ENCODE measurements at regions not wholly inside any gene's neighbourhood (a gene's known extent, or its start where the extent isn't known, plus 50 kb on each side); places are given as distances from the start of the nearest gene placed in this dataset.

- ATAC-seq (ENCODE audit: low read depth) (no peak), DNase-seq (no peak)
- ChIA-PET CTCF (no interaction called here), POLR2A (no interaction called here)
- Mint-ChIP-seq H3K4me3 (no peak overlapping the region), H3K27me3 (peaks cover 6% of the 10 kb centered on the region), H3K4me1 (no peaks in the 10 kb centered on the region), H3K36me3 (ENCODE audit: low read depth) (no peaks in the 10 kb centered on the region), H3K9me3 (no peaks in the 10 kb centered on the region), H3K27ac (no peak overlapping the region)
- intact Hi-C loops (cut with micrococcal nuclease) = no loop called here
- TF ChIP-seq CTCF (IDR thresholded peaks at IDR 0.05) = no peak
Measured at GRCh38 chr6:142617158-142617557, 315.4 kb downstream of the ADGRG6 start.

GRCh38 chr6:142621822-142622221 is 320.0 kb downstream of the ADGRG6 start:
- Mint-ChIP-seq H3K27me3 (peaks cover 3% of the 10 kb centered on the region), H3K9me3 (no peaks in the 10 kb centered on the region), H3K4me3 (no peak overlapping the region), H3K4me1 (no peaks in the 10 kb centered on the region), H3K27ac (no peak overlapping the region), H3K36me3 (ENCODE audit: low read depth) (no peaks in the 10 kb centered on the region)
- no peak for TF ChIP-seq CTCF (IDR thresholded peaks at IDR 0.05)
- ChIA-PET POLR2A (no interaction called here), CTCF (no interaction called here)
- ATAC-seq (ENCODE audit: low read depth) (no peak), DNase-seq (no peak)
- intact Hi-C loops (cut with micrococcal nuclease) = no loop called here

GRCh38 chr6:142624978-142625715 is 319.8 kb downstream of the HIVEP2 start:
- no peaks in the 10 kb centered on the region for H3K4me1 Mint-ChIP-seq
- no peak overlapping the region for H3K4me3 Mint-ChIP-seq
- POLR2A ChIA-PET = no interaction called here

GRCh38 chr6:142627474-142627873 is 317.5 kb downstream of the HIVEP2 start:
- ChIA-PET POLR2A (no interaction called here), CTCF (no interaction called here)
- Mint-ChIP-seq H3K4me3 (no peak overlapping the region), H3K4me1 (no peaks in the 10 kb centered on the region), H3K9me3 (no peaks in the 10 kb centered on the region), H3K36me3 (ENCODE audit: low read depth) (no peaks in the 10 kb centered on the region), H3K27me3 (no peaks in the 10 kb centered on the region), H3K27ac (no peak overlapping the region)
- intact Hi-C loops (cut with micrococcal nuclease) = no loop called here
- no peak for TF ChIP-seq CTCF (IDR thresholded peaks at IDR 0.05)
- no peak for DNase-seq
- no peak for ATAC-seq (ENCODE audit: low read depth)

More at GRCh38 chr6:142624978-142625715, 319.8 kb downstream of the HIVEP2 start:
- ATAC-seq (ENCODE audit: low read depth) (no peak), DNase-seq (no peak)
- H3K36me3 Mint-ChIP-seq (ENCODE audit: low read depth) = no peaks in the 10 kb centered on the region
- no peaks in the 10 kb centered on the region for H3K9me3 Mint-ChIP-seq
- H3K27ac Mint-ChIP-seq = no peak overlapping the region
- CTCF ChIA-PET = no interaction called here
- no peak for TF ChIP-seq CTCF (IDR thresholded peaks at IDR 0.05)
- no peaks in the 10 kb centered on the region for H3K27me3 Mint-ChIP-seq
- intact Hi-C loops (cut with micrococcal nuclease) = no loop called here

GRCh38 chr6:142631517-142632385 is 313.2 kb downstream of the HIVEP2 start:
- ATAC-seq (ENCODE audit: low read depth) = no peak
- no peaks in the 10 kb centered on the region for H3K36me3 Mint-ChIP-seq (ENCODE audit: low read depth)
- no peaks in the 10 kb centered on the region for H3K4me1 Mint-ChIP-seq
- ChIA-PET CTCF (no interaction called here), POLR2A (no interaction called here)
- H3K27me3 Mint-ChIP-seq = peaks cover 2% of the 10 kb centered on the region
- H3K9me3 Mint-ChIP-seq = no peaks in the 10 kb centered on the region
- no peak for TF ChIP-seq CTCF (IDR thresholded peaks at IDR 0.05)
- DNase-seq = no peak
- H3K4me3 Mint-ChIP-seq = no peak overlapping the region
- H3K27ac Mint-ChIP-seq = no peak overlapping the region
- intact Hi-C loops (cut with micrococcal nuclease) = no loop called here
